Choroid plexus epithelial cell (primary cell): ENCODE measurements at regions not wholly inside any gene's neighbourhood (a gene's known extent, or its start where the extent isn't known, plus 50 kb on each side); places are given as distances from the start of the nearest gene placed in this dataset.

Experiments used
- DNase-seq: peaks from one replicate; pipeline ENCODE4 v3.0.0-alpha.2; 2010; ENCODE audit warnings: low read depth
- H3K4me3 ChIP-seq: 2 replicates; pipeline ENCODE4 v1.5.1; 2011; ENCODE audit warnings: low read depth, mild to moderate bottlenecking, control low read depth, low read length, moderate library complexity
- CTCF ChIP-seq: conservative IDR thresholded peaks from 2 replicates; pipeline ENCODE4 v1.5.1; 2011; ENCODE audit warnings: low read depth, mild to moderate bottlenecking, control low read depth, inconsistent platforms, low read length, moderate library complexity

DNA sequence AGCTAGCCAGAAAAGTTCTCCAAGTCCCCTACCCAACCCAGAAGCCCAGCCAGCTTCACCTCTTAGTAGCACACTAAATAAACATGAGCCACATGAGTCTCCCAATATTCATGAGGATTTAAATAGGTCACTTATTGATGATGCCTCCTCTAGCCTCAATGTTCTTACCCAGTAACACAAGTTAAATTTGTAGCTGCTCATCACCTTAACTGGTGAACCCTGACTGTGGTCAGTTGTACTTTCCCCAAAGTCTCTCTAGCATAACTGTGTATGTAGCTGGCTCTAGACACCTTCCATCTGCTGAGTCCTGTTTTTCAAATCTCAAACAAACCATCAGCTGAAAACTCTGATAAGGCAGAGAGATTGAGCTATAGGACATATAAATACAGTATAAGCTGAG, 100.3 kb upstream of the ELAVL2 start:
- TF ChIP-seq CTCF = no peak
- H3K4me3 ChIP-seq = no peak overlapping the region
- no peak for DNase-seq

DNA sequence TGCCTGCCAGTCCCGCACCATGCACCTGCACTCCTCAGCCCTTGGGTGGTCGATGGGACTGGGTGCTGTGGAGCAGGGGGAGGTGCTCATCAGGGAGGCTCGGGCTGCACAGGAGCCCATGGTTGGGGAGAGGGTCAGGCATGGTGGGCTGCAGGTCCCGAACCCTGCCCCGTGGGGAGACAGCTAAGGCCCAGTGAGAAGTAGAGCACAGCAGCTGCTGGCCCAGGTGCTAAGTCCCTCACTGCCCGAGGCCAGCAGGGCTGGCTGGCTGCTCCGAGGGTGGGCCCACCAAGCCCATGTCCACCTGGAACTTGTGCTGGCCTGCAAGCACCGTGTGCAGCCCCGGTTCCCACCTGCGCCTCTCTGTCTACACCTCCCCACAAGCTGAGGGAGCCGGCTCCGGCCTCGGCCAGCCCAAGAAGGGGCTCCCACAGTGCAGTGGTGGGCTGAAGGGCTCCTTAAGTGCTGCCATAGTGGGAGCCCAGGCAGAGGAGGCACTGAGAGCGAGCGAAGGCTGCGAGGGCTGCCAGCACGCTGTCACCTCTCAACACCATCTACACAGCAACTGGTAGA, 88.5 kb upstream of the ELAVL2 start:
- no peak for DNase-seq
- H3K4me3 ChIP-seq = no peak overlapping the region
- TF ChIP-seq CTCF = no peak

- no peak for DNase-seq
- H3K4me3 ChIP-seq = no peak overlapping the region
- no peak for TF ChIP-seq CTCF
Observed at GRCh38 chr9:23907343-23907742, 81.3 kb upstream of the ELAVL2 start.

- no peak for TF ChIP-seq CTCF
- H3K4me3 ChIP-seq = no peak overlapping the region
- no peak for DNase-seq
Observed at GRCh38 chr9:23887781-23888180, 61.7 kb upstream of the ELAVL2 start.
